ENCODE measurements at regions not wholly inside any gene's neighbourhood (a gene's known extent, or its start where the extent isn't known, plus 50 kb on each side); places are given as distances from the start of the nearest gene placed in this dataset.

DNA sequence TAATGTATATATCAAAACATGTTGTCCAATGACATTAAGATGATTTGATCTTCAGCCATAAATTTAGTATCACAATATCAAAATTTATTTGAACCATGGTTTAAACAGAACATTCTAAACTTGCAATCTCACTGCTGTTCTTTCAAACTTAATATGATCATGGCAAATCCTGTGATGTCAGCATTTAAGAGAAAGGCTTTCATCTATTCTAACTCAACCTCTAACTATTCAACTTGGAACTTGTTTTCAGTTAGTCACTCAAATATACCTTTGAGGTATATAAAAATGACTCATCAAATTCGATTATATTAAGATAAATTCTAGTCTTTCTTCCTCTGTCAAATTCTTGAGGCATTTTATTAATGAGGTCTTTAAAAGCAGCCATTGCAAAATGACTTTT is 747.0 kb upstream of the FLRT2 start:
- WGBS, result 43% methylated on average over 1 of the region's 1 CpG
- no peaks in the 10 kb centered on the region for H3K9me3 ChIP-seq
- TF ChIP-seq POLR2AphosphoS5 (IDR thresholded peaks at IDR 0.05) (no peak), POLR2A (IDR thresholded peaks at IDR 0.05) (no peak), EP300 (IDR thresholded peaks at IDR 0.05) (no peak)
- TF ChIP-seq, protein P1, sequence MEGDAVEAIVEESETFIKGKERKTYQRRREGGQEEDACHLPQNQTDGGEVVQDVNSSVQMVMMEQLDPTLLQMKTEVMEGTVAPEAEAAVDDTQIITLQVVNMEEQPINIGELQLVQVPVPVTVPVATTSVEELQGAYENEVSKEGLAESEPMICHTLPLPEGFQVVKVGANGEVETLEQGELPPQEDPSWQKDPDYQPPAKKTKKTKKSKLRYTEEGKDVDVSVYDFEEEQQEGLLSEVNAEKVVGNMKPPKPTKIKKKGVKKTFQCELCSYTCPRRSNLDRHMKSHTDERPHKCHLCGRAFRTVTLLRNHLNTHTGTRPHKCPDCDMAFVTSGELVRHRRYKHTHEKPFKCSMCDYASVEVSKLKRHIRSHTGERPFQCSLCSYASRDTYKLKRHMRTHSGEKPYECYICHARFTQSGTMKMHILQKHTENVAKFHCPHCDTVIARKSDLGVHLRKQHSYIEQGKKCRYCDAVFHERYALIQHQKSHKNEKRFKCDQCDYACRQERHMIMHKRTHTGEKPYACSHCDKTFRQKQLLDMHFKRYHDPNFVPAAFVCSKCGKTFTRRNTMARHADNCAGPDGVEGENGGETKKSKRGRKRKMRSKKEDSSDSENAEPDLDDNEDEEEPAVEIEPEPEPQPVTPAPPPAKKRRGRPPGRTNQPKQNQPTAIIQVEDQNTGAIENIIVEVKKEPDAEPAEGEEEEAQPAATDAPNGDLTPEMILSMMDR (IDR thresholded peaks at IDR 0.05), result no peak
- no peaks in the 10 kb centered on the region for H3K4me1 ChIP-seq
- no peak for DNase-seq (ENCODE audit: low spot score in 2 of 2)
- H3K27me3 ChIP-seq, result no peaks in the 10 kb centered on the region
- no peak overlapping the region for H3K4me3 ChIP-seq
- no peak overlapping the region for H3K27ac ChIP-seq
- H3K36me3 ChIP-seq, result no peaks in the 10 kb centered on the region

DNA sequence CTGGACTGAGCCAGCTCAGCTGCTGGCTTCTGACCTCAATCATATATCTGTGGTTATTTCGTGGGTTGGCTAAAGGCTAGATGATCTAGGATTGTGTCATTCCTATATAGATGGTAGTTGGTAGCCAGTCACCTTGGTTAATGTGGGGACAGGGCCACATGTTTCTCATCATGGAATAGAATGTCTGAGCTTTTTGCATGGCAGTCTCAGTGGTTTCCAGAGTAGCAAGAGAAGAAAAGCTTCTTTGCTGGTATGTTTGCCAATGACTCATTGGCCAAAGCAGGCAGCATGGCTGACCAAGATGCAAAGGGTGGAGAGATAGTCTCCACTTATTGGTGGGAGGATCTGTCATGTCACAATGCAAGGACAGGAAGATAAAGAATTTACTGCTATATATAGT is 746.4 kb upstream of the FLRT2 start:
- TF ChIP-seq, protein P1 (IDR thresholded peaks at IDR 0.05), result no peak
- TF ChIP-seq EP300 (IDR thresholded peaks at IDR 0.05) (no peak), POLR2A (IDR thresholded peaks at IDR 0.05) (no peak), POLR2AphosphoS5 (IDR thresholded peaks at IDR 0.05) (no peak)
- DNase-seq (ENCODE audit: low spot score in 2 of 2), result no peak
- Histone ChIP-seq H3K9me3 (no peaks in the 10 kb centered on the region), H3K36me3 (no peaks in the 10 kb centered on the region), H3K4me1 (no peaks in the 10 kb centered on the region), H3K27ac (no peak overlapping the region), H3K27me3 (no peaks in the 10 kb centered on the region), H3K4me3 (no peak overlapping the region)
- WGBS, result 81% methylated on average over 1 of the region's 1 CpG

DNA sequence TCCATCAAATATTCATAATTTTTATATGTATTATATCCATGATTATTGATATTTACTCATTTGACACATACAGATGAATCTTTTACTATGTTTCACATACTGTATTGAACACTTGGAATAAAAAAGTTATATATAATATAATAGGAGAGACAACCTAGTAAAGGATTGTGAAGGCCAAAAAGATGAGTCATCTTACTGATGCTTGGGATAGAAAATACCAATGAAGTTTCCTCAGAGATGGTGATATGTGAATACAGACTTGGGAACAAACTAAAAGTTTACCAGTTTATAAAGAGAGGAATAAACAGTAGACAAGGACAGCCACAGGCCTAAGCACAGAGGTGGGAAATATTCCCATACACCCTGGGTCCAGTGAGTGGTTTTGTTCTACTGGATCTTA is 743.9 kb upstream of the FLRT2 start:
- Histone ChIP-seq H3K9me3 (no peaks in the 10 kb centered on the region), H3K4me1 (no peaks in the 10 kb centered on the region), H3K27me3 (no peaks in the 10 kb centered on the region), H3K27ac (no peak overlapping the region), H3K4me3 (no peak overlapping the region), H3K36me3 (no peaks in the 10 kb centered on the region)
- DNase-seq (ENCODE audit: low spot score in 2 of 2), result no peak
- TF ChIP-seq POLR2AphosphoS5 (IDR thresholded peaks at IDR 0.05) (no peak), POLR2A (IDR thresholded peaks at IDR 0.05) (no peak), EP300 (IDR thresholded peaks at IDR 0.05) (no peak)
- TF ChIP-seq, protein P1 (IDR thresholded peaks at IDR 0.05), result no peak

DNA sequence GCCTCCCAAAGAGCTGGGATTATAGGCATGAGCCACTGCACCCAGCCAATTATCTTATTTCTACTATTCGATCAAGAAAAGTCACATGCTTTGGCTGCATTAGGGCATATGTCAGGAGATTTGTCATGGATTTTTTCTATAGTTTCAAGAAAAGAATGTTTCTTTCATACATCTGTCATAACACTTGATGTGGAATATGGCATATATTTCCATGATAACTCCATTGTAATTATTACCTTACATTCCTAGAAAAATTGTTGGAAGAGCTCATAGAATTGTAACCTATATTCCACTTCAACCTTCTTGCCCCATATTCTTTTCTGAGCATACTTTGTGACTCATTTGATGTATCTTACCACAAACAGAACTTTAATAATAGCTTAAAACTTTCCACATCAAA is 740.9 kb upstream of the FLRT2 start:
- no peak for TF ChIP-seq POLR2AphosphoS5 (IDR thresholded peaks at IDR 0.05)
- TF ChIP-seq, protein P1 (IDR thresholded peaks at IDR 0.05), result no peak
- no peak for TF ChIP-seq POLR2A (IDR thresholded peaks at IDR 0.05)
- no peak for TF ChIP-seq EP300 (IDR thresholded peaks at IDR 0.05)
- Histone ChIP-seq H3K9me3 (no peaks in the 10 kb centered on the region), H3K4me3 (no peak overlapping the region), H3K36me3 (no peaks in the 10 kb centered on the region), H3K4me1 (no peaks in the 10 kb centered on the region), H3K27me3 (no peaks in the 10 kb centered on the region), H3K27ac (no peak overlapping the region)
- WGBS, result 91% methylated on average over 1 of the region's 1 CpG
- DNase-seq (ENCODE audit: low spot score in 2 of 2), result no peak

DNA sequence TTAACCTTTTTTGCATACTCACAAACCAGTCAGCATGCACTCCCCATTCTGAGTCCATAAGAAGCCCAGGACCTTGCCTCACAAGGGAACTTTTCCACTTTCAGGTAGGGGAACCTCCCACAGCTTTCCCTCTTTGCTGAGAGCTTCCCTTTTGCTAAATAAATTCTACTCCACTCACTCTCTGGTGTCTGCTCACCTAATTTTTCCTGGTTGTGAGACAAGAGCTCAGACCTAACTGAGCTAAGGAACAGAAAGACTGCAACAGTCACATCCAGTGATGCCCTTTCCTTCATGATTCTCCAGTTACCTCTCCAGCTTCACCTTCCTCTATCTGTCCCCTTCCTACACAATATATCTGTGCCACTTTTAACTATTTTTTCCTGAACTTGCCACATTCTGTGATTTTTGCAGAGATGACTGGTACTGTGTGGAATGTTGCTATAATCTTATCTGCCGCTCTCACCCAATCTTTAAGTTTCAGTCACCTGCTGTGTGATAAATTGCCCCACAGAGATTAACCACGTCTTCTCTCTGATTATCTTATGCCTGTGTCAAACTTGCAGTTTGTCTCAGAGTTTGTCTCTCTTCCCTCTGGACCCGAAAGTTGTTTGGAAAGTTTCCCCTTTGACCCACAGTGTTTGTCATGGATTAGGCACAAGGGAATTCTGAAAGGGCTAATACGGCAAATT is 737.1 kb upstream of the FLRT2 start:
- DNase-seq (ENCODE audit: low spot score in 2 of 2), result no peak
- Histone ChIP-seq H3K9me3 (no peaks in the 10 kb centered on the region), H3K4me1 (no peaks in the 10 kb centered on the region), H3K27me3 (no peaks in the 10 kb centered on the region), H3K36me3 (no peaks in the 10 kb centered on the region), H3K27ac (no peak overlapping the region), H3K4me3 (no peak overlapping the region)
- no peak for TF ChIP-seq POLR2AphosphoS5 (IDR thresholded peaks at IDR 0.05)
- TF ChIP-seq POLR2A (IDR thresholded peaks at IDR 0.05), result no peak
- TF ChIP-seq, protein P1 (IDR thresholded peaks at IDR 0.05), result no peak
- WGBS, result 79% methylated on average over 4 of the region's 4 CpGs
